Colonic mucosa (tissue), 4 donors: ENCODE measurements at regions not wholly inside any gene's neighbourhood (a gene's known extent, or its start where the extent isn't known, plus 50 kb on each side); places are given as distances from the start of the nearest gene placed in this dataset.

Experiments used
- DNase-seq: peaks from one replicate; pipeline ENCODE4 v3.0.0-alpha.2; 2020
- H3K27ac ChIP-seq: fragments of 200-600 bp; one replicate; pipeline ENCODE4 v1.8.0; 2021
- H3K27me3 ChIP-seq: fragments of 200-600 bp; one replicate; pipeline ENCODE4 v1.8.0; 2021
- H3K36me3 ChIP-seq: fragments of 200-600 bp; one replicate; pipeline ENCODE4 v1.8.0; 2021
- H3K4me1 ChIP-seq: fragments of 200-600 bp; one replicate; pipeline ENCODE4 v1.8.0; 2021; ENCODE audit warnings: mild to moderate bottlenecking
- H3K4me3 ChIP-seq: fragments of 200-600 bp; one replicate; pipeline ENCODE4 v1.8.0; 2021
- H3K9ac ChIP-seq, 2 donors: one replicate each; pipeline ENCODE4 v1.7.0; 2013; ENCODE audit warnings: control low read depth in 2 of 2, low read depth in 2 of 2, low read length in 2 of 2
- H3K9me3 ChIP-seq: fragments of 200-600 bp; one replicate; pipeline ENCODE4 v1.8.0; 2021
- intact Hi-C: fragments of 100-400 bp; cut with DNase I; formaldehyde crosslinking; loops from one replicate; pipeline ENCODE4 v1.14.1; 2022
- TF ChIP-seq, protein P1 (sequence below): fragments of 200-600 bp; IDR thresholded peaks from one replicate; pipeline ENCODE4 v1.8.0; 2022; ENCODE audit warnings: antibody characterized with exemption, mild to moderate bottlenecking
- donor health status: healthy.
- donor health status: DM: no; HTN: no; CAD: no.
- donor health status: DM: no; HTN: no; CAD: no.

- H3K4me1 ChIP-seq = no peaks in the 10 kb centered on the region
- no peaks in the 10 kb centered on the region for H3K27me3 ChIP-seq
- no peaks in the 10 kb centered on the region for H3K36me3 ChIP-seq
- intact Hi-C loops = loop anchor here (10.0 kb wide), 1 partner anchor 255 kb away; no protein-coding TSS in a partner anchor
- DNase-seq = no peak
- H3K27ac ChIP-seq = no peak overlapping the region
- no peak overlapping the region for H3K4me3 ChIP-seq
- no peak overlapping the region for H3K9ac ChIP-seq
- no peaks in the 10 kb centered on the region for H3K9me3 ChIP-seq
- TF ChIP-seq, protein P1, sequence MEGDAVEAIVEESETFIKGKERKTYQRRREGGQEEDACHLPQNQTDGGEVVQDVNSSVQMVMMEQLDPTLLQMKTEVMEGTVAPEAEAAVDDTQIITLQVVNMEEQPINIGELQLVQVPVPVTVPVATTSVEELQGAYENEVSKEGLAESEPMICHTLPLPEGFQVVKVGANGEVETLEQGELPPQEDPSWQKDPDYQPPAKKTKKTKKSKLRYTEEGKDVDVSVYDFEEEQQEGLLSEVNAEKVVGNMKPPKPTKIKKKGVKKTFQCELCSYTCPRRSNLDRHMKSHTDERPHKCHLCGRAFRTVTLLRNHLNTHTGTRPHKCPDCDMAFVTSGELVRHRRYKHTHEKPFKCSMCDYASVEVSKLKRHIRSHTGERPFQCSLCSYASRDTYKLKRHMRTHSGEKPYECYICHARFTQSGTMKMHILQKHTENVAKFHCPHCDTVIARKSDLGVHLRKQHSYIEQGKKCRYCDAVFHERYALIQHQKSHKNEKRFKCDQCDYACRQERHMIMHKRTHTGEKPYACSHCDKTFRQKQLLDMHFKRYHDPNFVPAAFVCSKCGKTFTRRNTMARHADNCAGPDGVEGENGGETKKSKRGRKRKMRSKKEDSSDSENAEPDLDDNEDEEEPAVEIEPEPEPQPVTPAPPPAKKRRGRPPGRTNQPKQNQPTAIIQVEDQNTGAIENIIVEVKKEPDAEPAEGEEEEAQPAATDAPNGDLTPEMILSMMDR = no peak
These were observed 113.0 kb downstream of the UCHL1 start for GRCh38 chr4:41369680-41370079.

DNA sequence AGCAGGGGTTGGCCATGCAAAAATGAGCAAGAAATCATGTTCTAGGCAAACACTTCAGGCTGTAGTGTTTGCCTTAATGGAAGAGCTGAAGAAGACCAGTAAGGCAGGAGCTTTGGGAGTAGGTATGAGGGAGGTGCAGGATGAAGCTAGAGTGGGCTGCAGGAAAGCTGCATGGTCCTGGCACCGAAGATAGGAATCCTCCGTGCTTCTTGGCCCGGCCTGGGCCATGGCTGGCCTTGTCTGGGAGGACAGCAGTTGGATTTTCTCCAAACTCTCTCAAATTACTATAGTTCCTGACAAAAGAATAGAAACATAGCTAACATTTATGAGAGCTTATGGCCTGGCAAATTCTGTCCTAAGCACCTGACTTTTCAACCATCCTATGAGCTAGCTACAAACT is 116.5 kb downstream of the UCHL1 start:
- H3K4me1 ChIP-seq = no peaks in the 10 kb centered on the region
- H3K36me3 ChIP-seq = no peaks in the 10 kb centered on the region
- intact Hi-C loops = no loop called here
- no peak overlapping the region for H3K9ac ChIP-seq
- H3K27ac ChIP-seq = no peak overlapping the region
- no peak for DNase-seq
- no peak overlapping the region for H3K4me3 ChIP-seq
- no peaks in the 10 kb centered on the region for H3K27me3 ChIP-seq
- H3K9me3 ChIP-seq = no peaks in the 10 kb centered on the region
- TF ChIP-seq, protein P1 = no peak

DNA sequence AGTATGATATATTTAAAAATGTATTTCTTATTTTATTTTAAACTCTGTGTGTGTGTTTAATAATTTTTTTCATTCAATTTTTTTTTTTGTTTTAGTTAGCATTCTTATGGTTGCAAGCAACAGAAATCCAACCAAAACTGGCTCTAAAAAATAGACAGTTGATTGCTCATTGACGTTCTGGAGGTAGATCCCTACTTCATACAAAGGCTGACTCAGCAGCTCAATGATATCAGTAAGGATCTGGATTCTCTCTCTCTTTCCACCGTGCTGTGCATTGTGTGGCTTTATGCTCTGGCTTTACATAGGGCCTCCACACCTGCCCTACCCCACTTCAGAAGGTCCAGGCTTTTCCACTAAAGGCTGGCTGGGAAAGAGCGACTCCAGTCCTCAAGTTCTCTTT is 117.8 kb downstream of the UCHL1 start:
- Histone ChIP-seq H3K27me3 (no peaks in the 10 kb centered on the region), H3K9me3 (no peaks in the 10 kb centered on the region), H3K9ac (no peak overlapping the region), H3K36me3 (no peaks in the 10 kb centered on the region), H3K27ac (no peak overlapping the region), H3K4me3 (no peak overlapping the region), H3K4me1 (no peaks in the 10 kb centered on the region)
- DNase-seq = no peak
- TF ChIP-seq, protein P1 = no peak
- intact Hi-C loops = no loop called here

- TF ChIP-seq, protein P1 = no peak
These were observed 118.8 kb downstream of the UCHL1 start for GRCh38 chr4:41375561-41375960.

GRCh38 chr4:41377196-41377595 is 120.5 kb downstream of the UCHL1 start:
- Histone ChIP-seq H3K9ac (no peak overlapping the region), H3K9me3 (no peaks in the 10 kb centered on the region), H3K27ac (no peak overlapping the region), H3K36me3 (no peaks in the 10 kb centered on the region), H3K4me3 (no peak overlapping the region), H3K27me3 (no peaks in the 10 kb centered on the region), H3K4me1 (no peaks in the 10 kb centered on the region)
- intact Hi-C loops = no loop called here
- no peak for DNase-seq
- TF ChIP-seq, protein P1 = no peak

More at GRCh38 chr4:41375561-41375960, 118.8 kb downstream of the UCHL1 start:
- Histone ChIP-seq H3K9ac (no peak overlapping the region), H3K27ac (no peak overlapping the region), H3K4me3 (no peak overlapping the region), H3K9me3 (no peaks in the 10 kb centered on the region), H3K27me3 (no peaks in the 10 kb centered on the region), H3K4me1 (no peaks in the 10 kb centered on the region), H3K36me3 (no peaks in the 10 kb centered on the region)
- intact Hi-C loops = no loop called here
- DNase-seq = no peak

DNA sequence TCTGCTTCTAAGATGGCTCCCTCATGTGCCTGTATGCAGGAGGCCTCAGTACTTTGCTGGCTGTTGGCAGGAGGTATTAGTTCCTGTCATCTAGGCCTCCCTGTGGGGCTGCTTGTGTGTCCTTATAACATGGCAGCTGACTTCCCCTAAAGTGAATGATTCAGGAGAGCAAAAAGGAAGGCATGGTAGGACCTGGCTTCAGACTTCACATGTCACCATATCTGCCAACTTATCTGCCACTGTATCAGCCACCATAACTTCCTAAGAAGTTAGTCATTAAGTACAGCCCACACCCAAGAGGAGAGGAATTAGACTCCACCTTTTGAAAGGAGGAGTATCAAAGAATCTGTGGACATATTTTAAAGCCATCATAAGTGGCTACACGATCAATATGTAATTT is 122.5 kb downstream of the UCHL1 start:
- H3K27me3 ChIP-seq = no peaks in the 10 kb centered on the region

More for the DNA sequence above, 122.5 kb downstream of the UCHL1 start:
- H3K9ac ChIP-seq = no peak overlapping the region
- TF ChIP-seq, protein P1 = no peak
- DNase-seq = no peak
- H3K27ac ChIP-seq = no peak overlapping the region
- intact Hi-C loops = no loop called here
- no peaks in the 10 kb centered on the region for H3K9me3 ChIP-seq
- no peaks in the 10 kb centered on the region for H3K4me1 ChIP-seq
- H3K36me3 ChIP-seq = no peaks in the 10 kb centered on the region
- no peak overlapping the region for H3K4me3 ChIP-seq
